C4-2B (cell line): ENCODE measurements at regions not wholly inside any gene's neighbourhood (a gene's known extent, or its start where the extent isn't known, plus 50 kb on each side); places are given as distances from the start of the nearest gene placed in this dataset.

ENCODE experiments used
- CTCF ChIP-seq: fragments of 450-650 bp; conservative IDR thresholded peaks from 2 replicates; pipeline ENCODE4 v1.5.1; 2017; ENCODE audit warnings: mild to moderate bottlenecking
- ZFX ChIP-seq: fragments of 450-650 bp; IDR thresholded peaks from 2 replicates; pipeline ENCODE4 v1.6.1; 2017

- no peak for TF ChIP-seq CTCF
- no peak for TF ChIP-seq ZFX
Observed at GRCh38 chr9:115837618-115838017, 316.0 kb upstream of the PAPPA start.
